HUES6 (cell line): ENCODE measurements at regions not wholly inside any gene's neighbourhood (a gene's known extent, or its start where the extent isn't known, plus 50 kb on each side); places are given as distances from the start of the nearest gene placed in this dataset.
"Not testable (repeated sequence)": the region's sequence is repeated elsewhere in the genome, so short reads cannot be mapped to it uniquely, and the experiment has no call there.

Experiments
- H3K27ac ChIP-seq: 2 replicates; pipeline ENCODE4 v1.7.0; 2013; ENCODE audit warnings: low read depth, mild to moderate bottlenecking, low read length, inconsistent platforms
- H3K27me3 ChIP-seq: 2 replicates; pipeline ENCODE4 v1.6.1; 2013; ENCODE audit warnings: low read length; ENCODE audit not compliant: control insufficient read depth, insufficient read depth
- H3K36me3 ChIP-seq: 2 replicates; pipeline ENCODE4 v1.6.1; 2013; ENCODE audit warnings: low read length; ENCODE audit not compliant: control insufficient read depth, insufficient read depth
- H3K4me1 ChIP-seq: 2 replicates; pipeline ENCODE4 v1.6.1; 2013; ENCODE audit warnings: low read length; ENCODE audit not compliant: control insufficient read depth, insufficient read depth
- H3K4me3 ChIP-seq: 2 replicates; pipeline ENCODE4 v1.5.1; 2013; ENCODE audit warnings: low read depth, low read length
- H3K9ac ChIP-seq: one replicate; pipeline ENCODE4 v1.6.1; 2013; ENCODE audit warnings: mild to moderate bottlenecking, low read length
- H3K9me3 ChIP-seq: 2 replicates; pipeline ENCODE4 v1.6.1; 2013; ENCODE audit warnings: low read depth, low read length; ENCODE audit not compliant: control insufficient read depth, insufficient read depth

GRCh38 chr7:73244782-73245311 is 63.8 kb downstream of the NSUN5 start:
- not testable (repeated sequence) for H3K9ac ChIP-seq, H3K4me3 ChIP-seq, H3K4me1 ChIP-seq, H3K36me3 ChIP-seq, H3K27ac ChIP-seq, H3K9me3 ChIP-seq, H3K27me3 ChIP-seq

- H3K9ac ChIP-seq, H3K27ac ChIP-seq, H3K4me1 ChIP-seq, H3K27me3 ChIP-seq, H3K36me3 ChIP-seq, H3K9me3 ChIP-seq: not testable (repeated sequence)
- peak overlapping the region; percentile 51 for H3K4me3 ChIP-seq
These were observed 73.5 kb downstream of the NSUN5 start for GRCh38 chr7:73234994-73235717.

- not testable (repeated sequence) for H3K4me3 ChIP-seq, H3K4me1 ChIP-seq, H3K27ac ChIP-seq, H3K36me3 ChIP-seq, H3K27me3 ChIP-seq, H3K9ac ChIP-seq, H3K9me3 ChIP-seq
These were observed 82.9 kb downstream of the NSUN5 start for GRCh38 chr7:73225745-73226144.

- not testable (repeated sequence) for H3K9me3 ChIP-seq, H3K36me3 ChIP-seq, H3K4me3 ChIP-seq, H3K27ac ChIP-seq, H3K27me3 ChIP-seq, H3K9ac ChIP-seq, H3K4me1 ChIP-seq
These were observed 86.9 kb downstream of the NSUN5 start for GRCh38 chr7:73221724-73222123.

GRCh38 chr7:73220766-73221370 is 87.8 kb downstream of the NSUN5 start:
- not testable (repeated sequence) for H3K9ac ChIP-seq, H3K27me3 ChIP-seq, H3K4me1 ChIP-seq, H3K9me3 ChIP-seq, H3K27ac ChIP-seq, H3K4me3 ChIP-seq, H3K36me3 ChIP-seq

- H3K27ac ChIP-seq, H3K4me3 ChIP-seq, H3K27me3 ChIP-seq, H3K9ac ChIP-seq, H3K9me3 ChIP-seq, H3K36me3 ChIP-seq, H3K4me1 ChIP-seq: not testable (repeated sequence)
These were observed 88.3 kb downstream of the NSUN5 start for GRCh38 chr7:73220357-73220756.

- not testable (repeated sequence) for H3K27ac ChIP-seq, H3K27me3 ChIP-seq, H3K9ac ChIP-seq, H3K36me3 ChIP-seq, H3K9me3 ChIP-seq, H3K4me3 ChIP-seq, H3K4me1 ChIP-seq
These were observed 89.8 kb downstream of the NSUN5 start for GRCh38 chr7:73218802-73219201.

- not testable (repeated sequence) for H3K27ac ChIP-seq, H3K27me3 ChIP-seq, H3K9me3 ChIP-seq, H3K36me3 ChIP-seq, H3K4me1 ChIP-seq, H3K4me3 ChIP-seq, H3K9ac ChIP-seq
These were observed 92.5 kb downstream of the NSUN5 start for GRCh38 chr7:73216046-73216675.

GRCh38 chr7:73215232-73215631 is 93.4 kb downstream of the NSUN5 start:
- not testable (repeated sequence) for H3K36me3 ChIP-seq, H3K4me1 ChIP-seq, H3K4me3 ChIP-seq, H3K27ac ChIP-seq, H3K27me3 ChIP-seq, H3K9ac ChIP-seq, H3K9me3 ChIP-seq

GRCh38 chr7:73214471-73214870 is 94.2 kb downstream of the NSUN5 start:
- H3K9ac ChIP-seq, H3K4me3 ChIP-seq: not testable (repeated sequence)

GRCh38 chr7:73213076-73213475 is 95.5 kb downstream of the NSUN5 start:
- H3K36me3 ChIP-seq, H3K27me3 ChIP-seq, H3K4me3 ChIP-seq, H3K4me1 ChIP-seq, H3K27ac ChIP-seq, H3K9ac ChIP-seq, H3K9me3 ChIP-seq: not testable (repeated sequence)

More at GRCh38 chr7:73214471-73214870, 94.2 kb downstream of the NSUN5 start:
- H3K4me1 ChIP-seq, H3K27me3 ChIP-seq, H3K9me3 ChIP-seq, H3K27ac ChIP-seq, H3K36me3 ChIP-seq: not testable (repeated sequence)
